Gastrocnemius medialis (tissue), 4 donors: ENCODE measurements at regions not wholly inside any gene's neighbourhood (a gene's known extent, or its start where the extent isn't known, plus 50 kb on each side); places are given as distances from the start of the nearest gene placed in this dataset.

Source experiments
- ATAC-seq, 2 donors: fragments of 150-250 bp; one replicate each; pipeline ENCODE4 v1.9.1; 2016
- DNase-seq, 2 donors: peaks; one replicate each; pipeline ENCODE4 v3.0.0-alpha.2; 2019
- H3K27ac ChIP-seq, 4 donors: fragments of 200-600 bp; sonication (generic); 1 replicate in 1 of 4; 2 replicates in 3 of 4; pipeline ENCODE4 v1.5.1; 2016 to 2018; ENCODE audit warnings: mild to moderate bottlenecking in 2 of 4, moderate library complexity in 1 of 4
- H3K27me3 ChIP-seq, 3 donors: fragments of 200-600 bp; sonication (generic) in 2 of 3; 1 replicate in 1 of 3; 2 replicates in 2 of 3; pipeline versions ENCODE4 v1.5.1 to v1.6.0; 2016 to 2019; ENCODE audit warnings: mild to moderate bottlenecking in 1 of 3, moderate library complexity in 1 of 3
- H3K36me3 ChIP-seq, 2 donors: fragments of 200-600 bp; sonication (generic) in 1 of 2; one replicate each; pipeline ENCODE4 v1.5.1; 2017 to 2018
- H3K4me1 ChIP-seq, 2 donors: fragments of 200-600 bp; sonication (generic) in 1 of 2; one replicate each; pipeline ENCODE4 v1.5.1; 2016 to 2017; ENCODE audit warnings: mild to moderate bottlenecking in 2 of 2
- H3K4me3 ChIP-seq, 4 donors: fragments of 200-600 bp; sonication (generic) in 3 of 4; 1 replicate in 1 of 4; 2 replicates in 3 of 4; pipeline ENCODE4 v1.5.1; 2016 to 2019; ENCODE audit warnings: mild to moderate bottlenecking in 2 of 4
- H3K9me3 ChIP-seq, 3 donors: fragments of 200-600 bp; sonication (generic) in 2 of 3; 1 replicate in 1 of 3; 2 replicates in 2 of 3; pipeline ENCODE4 v1.5.1; 2016 to 2019
- CTCF ChIP-seq, 5 experiments: fragments of 450-650 bp in 3 of 5; fragments of 200-600 bp in 2 of 5; sonication (generic) in 2 of 5; IDR thresholded peaks in 4 of 5; conservative IDR thresholded peaks in 1 of 5; 1 replicate in 4 of 5; 2 replicates in 1 of 5; pipeline ENCODE4 v1.5.1; 2016 to 2019; ENCODE audit warnings: antibody characterized with exemption in 5 of 5, mild to moderate bottlenecking in 3 of 5, moderate library complexity in 3 of 5
- POLR2A ChIP-seq, 2 donors: fragments of 450-650 bp; IDR thresholded peaks; one replicate each; pipeline ENCODE4 v1.6.1; 2017; ENCODE audit warnings: antibody characterized with exemption in 2 of 2, mild to moderate bottlenecking in 2 of 2, moderate library complexity in 2 of 2
- in situ Hi-C, 4 donors: fragments of 200-750 bp; cut with MboI; loops; one replicate each; pipeline versions ENCODE4 v1.15.0 to v1.8.0; 2017; ENCODE audit warnings: low sequenced_read_pairs in 4 of 4
- intact Hi-C: fragments of 100-400 bp; cut with DNase I; formaldehyde crosslinking; loops from one replicate; pipeline ENCODE4 v1.15.1; 2023; ENCODE audit warnings: low total_unique reads

GRCh38 chr7:12881712-12882111 lies 194.3 kb downstream of the ARL4A start:
- Histone ChIP-seq H3K27ac (no peak overlapping the region), H3K36me3 (no peaks in the 10 kb centered on the region), H3K27me3 (no peaks in the 10 kb centered on the region), H3K4me1 (no peaks in the 10 kb centered on the region), H3K9me3 (no peaks in the 10 kb centered on the region), H3K4me3 (no peak overlapping the region)
- ATAC-seq (no peak), DNase-seq (no peak)
- in situ Hi-C loops (no loop called here), intact Hi-C loops (no loop called here)
- TF ChIP-seq CTCF (IDR thresholded peaks at IDR 0.05 in 4 of 5, conservative IDR thresholded peaks at IDR 0.05 in 1 of 5) (no peak), POLR2A (IDR thresholded peaks at IDR 0.05) (no peak)

- in situ Hi-C loops (no loop called here), intact Hi-C loops (no loop called here)
- ATAC-seq (no peak), DNase-seq (no peak)
- no peak for TF ChIP-seq POLR2A (IDR thresholded peaks at IDR 0.05)
- TF ChIP-seq CTCF (IDR thresholded peaks at IDR 0.05 in 4 of 5, conservative IDR thresholded peaks at IDR 0.05 in 1 of 5) = no peak
- Histone ChIP-seq H3K36me3 (no peaks in the 10 kb centered on the region), H3K4me3 (no peak overlapping the region), H3K27ac (no peak overlapping the region), H3K27me3 (no peaks in the 10 kb centered on the region), H3K4me1 (no peaks in the 10 kb centered on the region), H3K9me3 (no peaks in the 10 kb centered on the region)
Measured at GRCh38 chr7:12882710-12883109, 195.3 kb downstream of the ARL4A start.

- Histone ChIP-seq H3K4me1 (no peaks in the 10 kb centered on the region), H3K27ac (no peak overlapping the region), H3K9me3 (no peaks in the 10 kb centered on the region), H3K36me3 (no peaks in the 10 kb centered on the region), H3K27me3 (no peaks in the 10 kb centered on the region), H3K4me3 (no peak overlapping the region)
- DNase-seq (no peak), ATAC-seq (no peak)
- intact Hi-C loops = no loop called here
- in situ Hi-C loops = no loop called here
- no peak for TF ChIP-seq POLR2A (IDR thresholded peaks at IDR 0.05)
- TF ChIP-seq CTCF (IDR thresholded peaks at IDR 0.05 in 4 of 5, conservative IDR thresholded peaks at IDR 0.05 in 1 of 5) = no peak
Measured at GRCh38 chr7:12884033-12884432, 196.6 kb downstream of the ARL4A start.

GRCh38 chr7:12884856-12885440 lies 197.5 kb downstream of the ARL4A start:
- no peak for TF ChIP-seq CTCF (IDR thresholded peaks at IDR 0.05 in 4 of 5, conservative IDR thresholded peaks at IDR 0.05 in 1 of 5)
- TF ChIP-seq POLR2A (IDR thresholded peaks at IDR 0.05) = no peak
- Histone ChIP-seq H3K4me1 (no peaks in the 10 kb centered on the region), H3K36me3 (no peaks in the 10 kb centered on the region), H3K27ac (no peak overlapping the region), H3K27me3 (no peaks in the 10 kb centered on the region), H3K4me3 (no peak overlapping the region), H3K9me3 (no peaks in the 10 kb centered on the region)
- DNase-seq = no peak
- intact Hi-C loops = no loop called here
- in situ Hi-C loops = no loop called here
- no peak for ATAC-seq

GRCh38 chr7:12888717-12889116 lies 201.3 kb downstream of the ARL4A start:
- no peak for DNase-seq

More at GRCh38 chr7:12888717-12889116, 201.3 kb downstream of the ARL4A start:
- H3K4me1 ChIP-seq = no peaks in the 10 kb centered on the region
- intact Hi-C loops = no loop called here
- no peaks in the 10 kb centered on the region for H3K36me3 ChIP-seq
- H3K9me3 ChIP-seq = no peaks in the 10 kb centered on the region
- in situ Hi-C loops = no loop called here
- TF ChIP-seq POLR2A (IDR thresholded peaks at IDR 0.05) (no peak), CTCF (IDR thresholded peaks at IDR 0.05 in 4 of 5, conservative IDR thresholded peaks at IDR 0.05 in 1 of 5) (no peak)
- ATAC-seq = no peak
- H3K27me3 ChIP-seq = no peaks in the 10 kb centered on the region
- no peak overlapping the region for H3K4me3 ChIP-seq
- H3K27ac ChIP-seq = no peak overlapping the region
